Esophagus muscularis mucosa (tissue), 4 donors: ENCODE measurements at regions not wholly inside any gene's neighbourhood (a gene's known extent, or its start where the extent isn't known, plus 50 kb on each side); places are given as distances from the start of the nearest gene placed in this dataset.

Source experiments
- DNase-seq: peaks from one replicate; pipeline ENCODE4 v3.0.0-alpha.2; 2017; ENCODE audit errors: extremely low spot score
- H3K27ac ChIP-seq, 4 donors: fragments of 200-600 bp; sonication (generic); replicated peaks in 1 of 4; 1 replicate in 3 of 4; 2 replicates in 1 of 4; pipeline ENCODE4 v1.5.1; 2016 to 2019; ENCODE audit warnings: mild to moderate bottlenecking in 1 of 4
- H3K27me3 ChIP-seq, 4 donors: fragments of 200-600 bp; sonication (generic); one replicate each; pipeline versions ENCODE4 v1.5.1 to v1.6.0; 2016 to 2019
- H3K36me3 ChIP-seq, 4 donors: fragments of 200-600 bp; sonication (generic); one replicate each; pipeline ENCODE4 v1.5.1; 2016 to 2019
- H3K4me1 ChIP-seq, 4 donors: fragments of 200-600 bp; sonication (generic); one replicate each; pipeline ENCODE4 v1.5.1; 2016 to 2019
- H3K4me3 ChIP-seq, 4 donors: fragments of 200-600 bp; sonication (generic); 1 replicate in 2 of 4; 2 replicates in 2 of 4; pipeline ENCODE4 v1.5.1; 2016 to 2019; ENCODE audit warnings: mild to moderate bottlenecking in 4 of 4, moderate library complexity in 1 of 4
- H3K9me3 ChIP-seq, 4 donors: fragments of 200-600 bp; sonication (generic); 1 replicate in 3 of 4; 2 replicates in 1 of 4; pipeline ENCODE4 v1.5.1; 2016 to 2019
- EP300 ChIP-seq: sonication (generic); formaldehyde crosslinking; IDR thresholded peaks from one replicate; pipeline ENCODE4 v1.6.1; 2017; ENCODE audit warnings: antibody characterized with exemption
- POLR2A ChIP-seq: fragments of 450-650 bp; IDR thresholded peaks from one replicate; pipeline ENCODE4 v1.6.1; 2017; ENCODE audit warnings: antibody characterized with exemption, moderate library complexity, mild to moderate bottlenecking, low read depth
- POLR2AphosphoS5 ChIP-seq, 2 donors: sonication (generic); formaldehyde crosslinking; IDR thresholded peaks; one replicate each; pipeline ENCODE4 v1.6.1; 2017; ENCODE audit warnings: antibody characterized with exemption in 2 of 2
- WGBS: methylation state at CpG from one replicate; pipeline ENCODE4 v1.1.5; 2018; 5-methylcytosine and 5-hydroxymethylcytosine counted together
- intact Hi-C: fragments of 100-400 bp; cut with DNase I; formaldehyde crosslinking; loops from one replicate; pipeline ENCODE4 v1.15.1; 2023
- TF ChIP-seq, protein P1 (sequence below), 3 experiments: fragments of 200-600 bp in 2 of 3; fragments of 450-650 bp in 1 of 3; sonication (generic) in 2 of 3; IDR thresholded peaks; one replicate each; pipeline ENCODE4 v1.5.1; 2017 to 2019; ENCODE audit warnings: antibody characterized with exemption in 3 of 3, mild to moderate bottlenecking in 2 of 3, moderate library complexity in 1 of 3

DNA sequence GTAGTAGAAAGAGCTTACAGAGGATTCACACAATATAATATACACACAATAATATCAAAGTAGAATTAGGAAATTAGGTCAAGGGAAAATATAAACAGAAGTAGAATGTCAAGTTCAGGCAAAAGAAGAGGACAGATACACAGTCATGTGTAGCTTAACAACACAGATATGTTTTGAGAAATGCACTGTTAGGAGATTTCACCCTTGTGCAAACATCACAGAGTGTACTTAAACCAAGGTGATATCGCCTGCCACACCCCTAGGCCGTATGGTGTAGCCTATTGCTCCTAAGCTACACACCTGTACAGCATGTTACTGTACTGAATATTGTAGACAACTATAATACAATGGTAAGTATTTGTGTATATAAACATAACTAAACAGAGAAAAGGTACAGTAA is 110.0 kb upstream of the EDNRA start:
- Histone ChIP-seq H3K36me3 (no peaks in the 10 kb centered on the region), H3K27ac (no peak overlapping the region), H3K4me1 (no peaks in the 10 kb centered on the region), H3K9me3 (no peaks in the 10 kb centered on the region), H3K27me3 (no peaks in the 10 kb centered on the region), H3K4me3 (no peak overlapping the region)
- TF ChIP-seq POLR2A: no peak
- TF ChIP-seq POLR2AphosphoS5 (IDR thresholded peaks at IDR 0.05): no peak
- no peak for DNase-seq
- intact Hi-C loops: no loop called here
- WGBS: 82% methylated on average over 2 of the region's 2 CpGs

DNA sequence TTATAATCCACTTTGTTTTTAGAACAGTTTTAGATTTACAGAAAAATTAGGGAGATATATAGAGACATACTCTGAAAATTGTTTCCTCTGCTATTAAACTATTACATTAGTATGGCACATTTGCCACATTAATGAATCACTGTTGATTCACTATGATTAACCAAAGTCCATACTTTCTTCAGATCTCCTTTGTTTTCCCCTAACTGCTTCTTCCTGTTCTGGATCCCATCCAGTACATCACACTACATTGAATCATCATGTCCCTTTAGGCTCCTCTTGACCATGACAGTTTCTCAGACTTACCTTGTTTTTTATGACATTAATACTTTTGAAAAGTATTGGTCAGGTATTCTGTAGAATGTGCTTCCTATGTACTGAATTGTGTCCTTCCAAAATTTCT is 109.2 kb upstream of the EDNRA start:
- H3K27ac ChIP-seq: no peak overlapping the region
- no peaks in the 10 kb centered on the region for H3K9me3 ChIP-seq
- TF ChIP-seq POLR2A (no peak), POLR2AphosphoS5 (IDR thresholded peaks at IDR 0.05) (no peak), EP300 (no peak)
- TF ChIP-seq, protein P1, sequence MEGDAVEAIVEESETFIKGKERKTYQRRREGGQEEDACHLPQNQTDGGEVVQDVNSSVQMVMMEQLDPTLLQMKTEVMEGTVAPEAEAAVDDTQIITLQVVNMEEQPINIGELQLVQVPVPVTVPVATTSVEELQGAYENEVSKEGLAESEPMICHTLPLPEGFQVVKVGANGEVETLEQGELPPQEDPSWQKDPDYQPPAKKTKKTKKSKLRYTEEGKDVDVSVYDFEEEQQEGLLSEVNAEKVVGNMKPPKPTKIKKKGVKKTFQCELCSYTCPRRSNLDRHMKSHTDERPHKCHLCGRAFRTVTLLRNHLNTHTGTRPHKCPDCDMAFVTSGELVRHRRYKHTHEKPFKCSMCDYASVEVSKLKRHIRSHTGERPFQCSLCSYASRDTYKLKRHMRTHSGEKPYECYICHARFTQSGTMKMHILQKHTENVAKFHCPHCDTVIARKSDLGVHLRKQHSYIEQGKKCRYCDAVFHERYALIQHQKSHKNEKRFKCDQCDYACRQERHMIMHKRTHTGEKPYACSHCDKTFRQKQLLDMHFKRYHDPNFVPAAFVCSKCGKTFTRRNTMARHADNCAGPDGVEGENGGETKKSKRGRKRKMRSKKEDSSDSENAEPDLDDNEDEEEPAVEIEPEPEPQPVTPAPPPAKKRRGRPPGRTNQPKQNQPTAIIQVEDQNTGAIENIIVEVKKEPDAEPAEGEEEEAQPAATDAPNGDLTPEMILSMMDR (IDR thresholded peaks at IDR 0.05): no peak
- H3K36me3 ChIP-seq: no peaks in the 10 kb centered on the region
- no peaks in the 10 kb centered on the region for H3K27me3 ChIP-seq
- H3K4me3 ChIP-seq: no peak overlapping the region
- no peak for DNase-seq
- intact Hi-C loops: no loop called here
- H3K4me1 ChIP-seq: no peaks in the 10 kb centered on the region

DNA sequence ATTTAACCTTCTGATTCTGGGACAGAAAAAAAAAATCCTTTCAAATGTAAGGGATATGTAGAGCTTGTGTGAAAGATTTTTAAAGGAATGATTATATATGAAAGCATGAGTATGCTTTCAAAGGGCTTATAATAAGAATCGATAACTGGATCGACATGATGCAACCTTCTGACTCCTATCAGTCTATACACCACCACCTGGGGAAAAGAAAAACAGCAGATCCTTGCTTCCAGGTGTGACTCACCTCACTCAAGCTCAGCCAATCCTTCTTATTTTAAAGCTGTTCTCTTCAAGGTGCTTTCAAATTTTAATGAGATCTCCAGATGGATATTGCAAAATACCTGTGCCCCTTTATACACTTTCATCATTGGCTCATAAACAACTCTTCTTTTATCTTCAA is 102.1 kb upstream of the EDNRA start:
- no peak for DNase-seq
- no peak overlapping the region for H3K27ac ChIP-seq
- 70% methylated on average over 2 of the region's 2 CpGs for WGBS
- H3K9me3 ChIP-seq: peaks cover 0 to 9% (median 0%) of the 10 kb centered on the region in 4 donors
- no peaks in the 10 kb centered on the region for H3K36me3 ChIP-seq
- no peaks in the 10 kb centered on the region for H3K4me1 ChIP-seq
- TF ChIP-seq, protein P1 (IDR thresholded peaks at IDR 0.05): no peak
- TF ChIP-seq POLR2A: no peak
- TF ChIP-seq EP300: no peak
- no peak for TF ChIP-seq POLR2AphosphoS5 (IDR thresholded peaks at IDR 0.05)
- intact Hi-C loops: no loop called here
- no peaks in the 10 kb centered on the region for H3K27me3 ChIP-seq
- no peak overlapping the region for H3K4me3 ChIP-seq

DNA sequence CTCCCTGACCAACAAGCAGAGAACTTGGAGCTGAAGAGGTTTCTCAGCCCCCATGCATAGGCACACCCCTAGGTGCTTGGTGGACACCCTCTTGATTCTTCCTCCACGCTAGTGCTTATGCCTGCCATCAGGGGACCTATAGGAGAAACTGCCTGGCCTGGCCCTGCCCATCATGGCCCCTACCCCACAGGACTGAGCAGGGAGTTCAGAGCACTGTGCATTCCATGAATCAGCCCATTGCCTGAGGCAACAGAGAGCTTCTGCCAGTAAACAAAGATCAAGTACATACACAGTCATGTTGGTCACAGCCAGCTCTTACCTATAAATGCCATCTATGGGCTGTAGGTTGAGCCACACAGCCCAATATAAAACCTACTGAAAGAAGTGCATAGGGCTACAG is 99.1 kb upstream of the EDNRA start:
- no peak overlapping the region for H3K27ac ChIP-seq
- no peak for DNase-seq
- H3K36me3 ChIP-seq: no peaks in the 10 kb centered on the region
- no peak overlapping the region for H3K4me3 ChIP-seq
- TF ChIP-seq EP300: no peak
- TF ChIP-seq, protein P1 (IDR thresholded peaks at IDR 0.05): no peak
- TF ChIP-seq POLR2A: no peak
- TF ChIP-seq POLR2AphosphoS5 (IDR thresholded peaks at IDR 0.05): no peak
- no peaks in the 10 kb centered on the region for H3K4me1 ChIP-seq
- peaks cover 0 to 9% (median 0%) of the 10 kb centered on the region in 4 donors for H3K9me3 ChIP-seq
- WGBS: 80% methylated on average over 1 of the region's 1 CpG
- intact Hi-C loops: no loop called here
- no peaks in the 10 kb centered on the region for H3K27me3 ChIP-seq

DNA sequence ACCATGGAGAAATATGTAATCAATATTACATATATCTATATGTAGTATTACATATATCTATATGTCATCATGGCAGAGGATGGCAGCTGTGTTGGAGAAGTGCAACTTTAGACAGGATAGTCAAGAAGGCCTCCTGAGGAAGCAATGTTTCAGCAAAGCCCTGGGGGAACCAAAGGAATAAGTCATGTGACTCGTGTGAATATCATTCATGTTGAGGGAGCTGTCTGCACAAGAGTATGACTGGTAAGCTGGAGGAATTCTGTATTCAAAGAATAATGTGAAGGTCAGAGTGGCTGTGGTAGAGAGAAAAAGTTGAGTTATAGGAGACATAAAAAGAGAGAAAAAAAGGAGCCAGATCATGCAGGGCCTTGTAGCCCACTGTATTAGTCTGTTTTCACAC is 92.9 kb upstream of the EDNRA start:
- Histone ChIP-seq H3K4me3 (no peak overlapping the region), H3K27me3 (no peaks in the 10 kb centered on the region), H3K4me1 (no peaks in the 10 kb centered on the region), H3K27ac (no peak overlapping the region), H3K9me3 (peaks cover 0 to 7% (median 0%) of the 10 kb centered on the region in 4 donors), H3K36me3 (no peaks in the 10 kb centered on the region)
- intact Hi-C loops: no loop called here
- TF ChIP-seq, protein P1 (IDR thresholded peaks at IDR 0.05): no peak
- no peak for TF ChIP-seq POLR2A
- TF ChIP-seq EP300: no peak
- no peak for TF ChIP-seq POLR2AphosphoS5 (IDR thresholded peaks at IDR 0.05)
- 70% methylated on average over 1 of the region's 1 CpG for WGBS
- DNase-seq: no peak
